ENCODE measurements at regions not wholly inside any gene's neighbourhood (a gene's known extent, or its start where the extent isn't known, plus 50 kb on each side); places are given as distances from the start of the nearest gene placed in this dataset.

DNA sequence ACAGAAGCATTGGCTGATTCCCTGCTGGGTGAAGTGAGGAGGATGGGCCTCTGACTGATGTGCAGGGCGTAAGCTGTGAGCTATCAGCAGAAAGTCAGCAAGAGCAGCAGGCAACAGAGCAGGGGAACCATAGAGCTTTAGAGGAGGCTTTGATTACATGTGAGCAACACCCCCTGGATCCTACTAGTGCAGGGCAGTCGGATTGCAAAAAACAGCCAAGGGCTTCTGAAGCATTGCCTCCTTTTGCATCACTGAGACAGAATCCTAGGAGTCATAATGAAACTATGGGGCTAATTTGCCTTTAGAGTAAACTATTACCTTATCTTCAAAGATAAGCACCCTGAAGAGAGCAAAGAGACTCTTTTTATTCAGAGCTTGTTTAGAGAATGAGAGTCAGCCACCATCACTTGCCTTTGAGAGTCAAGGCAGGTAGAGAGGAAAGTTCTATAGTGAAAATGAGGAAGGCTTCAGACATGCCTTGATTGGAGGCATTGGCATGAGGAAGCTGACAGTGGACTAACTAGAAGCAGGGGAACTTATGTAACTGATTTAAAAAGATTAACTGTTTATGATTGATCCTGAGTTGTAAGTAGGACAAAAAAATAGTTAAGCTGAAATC, 420.3 kb downstream of the PDHA2 start:
- Mint-ChIP-seq H3K4me1 (no peaks in the 10 kb centered on the region), H3K27ac (ENCODE audit: unreplicated experiment) (no peak overlapping the region)

GRCh38 chr4:96262057-96262456, 422.2 kb downstream of the PDHA2 start:
- H3K27me3 Mint-ChIP-seq (ENCODE audit: low read depth), result no peaks in the 10 kb centered on the region
- no peaks in the 10 kb centered on the region for H3K36me3 Mint-ChIP-seq (ENCODE audit: low read depth)
- TF ChIP-seq CTCF (conservative IDR thresholded peaks at IDR 0.05), result no peak

More for the DNA sequence above, 420.3 kb downstream of the PDHA2 start:
- H3K27me3 Mint-ChIP-seq (ENCODE audit: low read depth), result no peaks in the 10 kb centered on the region
- no peak overlapping the region for H3K4me3 Mint-ChIP-seq
- H3K36me3 Mint-ChIP-seq (ENCODE audit: low read depth), result no peaks in the 10 kb centered on the region
- no peak for DNase-seq (ENCODE audit: low read depth, low spot score)
- TF ChIP-seq CTCF (conservative IDR thresholded peaks at IDR 0.05), result no peak
- H3K9me3 Mint-ChIP-seq, result no peaks in the 10 kb centered on the region

DNA sequence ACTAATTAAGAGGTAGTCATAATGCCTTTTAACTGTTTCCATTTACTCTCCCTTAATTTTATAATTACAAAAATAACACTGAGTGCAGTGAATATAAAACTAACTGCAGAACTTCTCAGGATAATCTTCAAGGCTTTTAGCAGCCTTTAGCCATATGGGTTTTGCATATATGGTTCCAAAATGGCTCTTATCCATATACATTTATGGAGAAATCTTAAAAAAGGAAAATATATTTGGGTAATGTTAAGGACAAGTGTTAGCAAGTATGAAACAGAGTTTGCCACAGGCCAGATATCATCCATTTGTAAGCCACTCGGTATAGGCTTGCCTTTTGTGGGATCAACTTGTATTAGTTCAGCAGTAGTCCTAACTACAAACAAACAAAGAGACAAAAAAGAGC, 423.4 kb downstream of the PDHA2 start:
- Mint-ChIP-seq H3K27ac (ENCODE audit: unreplicated experiment) (no peak overlapping the region), H3K36me3 (ENCODE audit: low read depth) (no peaks in the 10 kb centered on the region), H3K4me1 (no peaks in the 10 kb centered on the region), H3K27me3 (ENCODE audit: low read depth) (no peaks in the 10 kb centered on the region), H3K4me3 (no peak overlapping the region), H3K9me3 (peaks cover 2% of the 10 kb centered on the region)
- no peak for DNase-seq (ENCODE audit: low read depth, low spot score)
- TF ChIP-seq CTCF (conservative IDR thresholded peaks at IDR 0.05), result no peak

More at GRCh38 chr4:96262057-96262456, 422.2 kb downstream of the PDHA2 start:
- no peak overlapping the region for H3K4me3 Mint-ChIP-seq
- peaks cover 2% of the 10 kb centered on the region for H3K9me3 Mint-ChIP-seq
- DNase-seq (ENCODE audit: low read depth, low spot score), result no peak
- no peaks in the 10 kb centered on the region for H3K4me1 Mint-ChIP-seq
- no peak overlapping the region for H3K27ac Mint-ChIP-seq (ENCODE audit: unreplicated experiment)

DNA sequence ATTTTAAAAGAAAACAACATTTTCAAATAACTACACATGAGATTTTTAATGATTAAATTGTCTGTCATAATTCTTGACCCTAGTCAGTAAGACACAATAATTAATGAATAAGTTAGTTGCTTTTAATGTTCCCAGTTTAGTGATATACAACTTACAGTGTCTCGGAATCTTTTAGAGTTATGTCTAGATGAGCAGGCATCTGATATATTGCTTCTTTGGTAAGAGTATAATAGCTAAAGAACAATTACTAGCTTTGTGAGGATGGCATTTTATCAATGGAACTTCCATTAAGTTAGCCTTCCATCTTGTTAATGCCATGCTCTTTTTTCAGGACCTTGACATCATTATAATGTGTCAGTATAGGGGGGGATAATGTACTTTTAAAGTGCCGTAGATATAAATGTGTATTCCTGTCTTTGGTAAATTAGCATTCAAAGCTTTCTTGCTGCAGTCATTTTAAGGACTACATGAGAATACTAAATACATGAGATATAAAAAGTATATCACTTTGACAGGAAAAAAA, 425.1 kb downstream of the PDHA2 start:
- H3K36me3 Mint-ChIP-seq (ENCODE audit: low read depth), result no peaks in the 10 kb centered on the region
- H3K9me3 Mint-ChIP-seq, result peaks cover 2% of the 10 kb centered on the region

GRCh38 chr4:96293806-96294205, 453.9 kb downstream of the PDHA2 start:
- H3K9me3 Mint-ChIP-seq, result peaks cover 3% of the 10 kb centered on the region
- H3K4me1 Mint-ChIP-seq, result no peaks in the 10 kb centered on the region
- no peaks in the 10 kb centered on the region for H3K27me3 Mint-ChIP-seq (ENCODE audit: low read depth)
- DNase-seq (ENCODE audit: low read depth, low spot score), result no peak
- TF ChIP-seq CTCF (conservative IDR thresholded peaks at IDR 0.05), result no peak
- H3K27ac Mint-ChIP-seq (ENCODE audit: unreplicated experiment), result peak overlapping the region; percentile 63
- H3K4me3 Mint-ChIP-seq, result no peak overlapping the region
- H3K36me3 Mint-ChIP-seq (ENCODE audit: low read depth), result no peaks in the 10 kb centered on the region

More for the DNA sequence above, 425.1 kb downstream of the PDHA2 start:
- H3K4me3 Mint-ChIP-seq, result no peak overlapping the region
- H3K27me3 Mint-ChIP-seq (ENCODE audit: low read depth), result no peaks in the 10 kb centered on the region
- no peak for TF ChIP-seq CTCF (conservative IDR thresholded peaks at IDR 0.05)
- H3K27ac Mint-ChIP-seq (ENCODE audit: unreplicated experiment), result no peak overlapping the region
- no peak for DNase-seq (ENCODE audit: low read depth, low spot score)
- H3K4me1 Mint-ChIP-seq, result no peaks in the 10 kb centered on the region

Data from neural crest cell (in vitro differentiated cells).